Mucosa of gallbladder (tissue), 1 donor: ENCODE measurements at regions not wholly inside any gene's neighbourhood (a gene's known extent, or its start where the extent isn't known, plus 50 kb on each side); places are given as distances from the start of the nearest gene placed in this dataset.
"Not testable (repeated sequence)": the region's sequence is repeated elsewhere in the genome, so short reads cannot be mapped to it uniquely, and the experiment has no call there.

Experiments
- DNase-seq: peaks from one replicate; pipeline ENCODE4 v3.0.0-alpha.2; 2020; ENCODE audit warnings: low spot score
- donor health status: DM: no; HTN: no; CAD: no.

DNA sequence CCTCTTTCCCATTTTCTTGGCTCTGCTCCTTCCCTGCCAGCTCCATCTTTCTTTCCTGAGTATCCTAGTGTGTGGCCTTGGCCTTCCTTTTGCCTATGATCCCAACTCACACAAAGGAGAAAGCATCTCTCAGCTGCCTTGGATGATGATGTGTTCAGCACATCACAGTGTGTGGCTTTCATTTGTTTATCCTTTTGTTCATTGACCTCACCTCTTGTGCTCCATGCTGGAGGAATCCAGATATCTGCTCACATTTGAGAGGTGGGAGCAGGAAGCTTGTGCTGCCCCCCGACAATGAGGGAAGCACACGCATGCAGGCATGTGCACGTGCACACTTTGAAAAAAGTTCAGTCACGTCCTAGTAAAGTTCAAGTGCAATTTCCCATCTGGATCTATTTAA is 131.0 kb downstream of the SMIM20 start:
- no peak for DNase-seq

DNA sequence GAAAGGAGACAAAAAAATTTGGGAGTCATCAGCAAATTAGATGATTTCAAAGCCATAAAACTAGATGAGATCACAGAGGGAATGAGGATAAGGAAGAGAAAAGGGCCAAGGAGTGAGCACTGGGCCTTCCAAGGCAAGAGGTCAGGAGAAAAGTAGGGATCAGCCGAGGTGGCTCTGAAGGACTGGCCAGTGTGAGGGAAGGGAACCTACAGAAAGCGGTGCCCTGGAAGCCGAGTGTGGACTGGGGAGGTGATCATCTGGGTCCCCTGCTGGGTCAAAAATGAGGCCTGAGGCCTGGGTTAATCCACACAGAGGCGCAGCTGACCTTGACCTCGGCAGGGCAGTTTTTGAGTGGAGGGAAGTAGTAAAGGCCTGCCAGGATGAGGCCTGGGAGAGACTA is 133.8 kb downstream of the SMIM20 start:
- DNase-seq = no peak

DNA sequence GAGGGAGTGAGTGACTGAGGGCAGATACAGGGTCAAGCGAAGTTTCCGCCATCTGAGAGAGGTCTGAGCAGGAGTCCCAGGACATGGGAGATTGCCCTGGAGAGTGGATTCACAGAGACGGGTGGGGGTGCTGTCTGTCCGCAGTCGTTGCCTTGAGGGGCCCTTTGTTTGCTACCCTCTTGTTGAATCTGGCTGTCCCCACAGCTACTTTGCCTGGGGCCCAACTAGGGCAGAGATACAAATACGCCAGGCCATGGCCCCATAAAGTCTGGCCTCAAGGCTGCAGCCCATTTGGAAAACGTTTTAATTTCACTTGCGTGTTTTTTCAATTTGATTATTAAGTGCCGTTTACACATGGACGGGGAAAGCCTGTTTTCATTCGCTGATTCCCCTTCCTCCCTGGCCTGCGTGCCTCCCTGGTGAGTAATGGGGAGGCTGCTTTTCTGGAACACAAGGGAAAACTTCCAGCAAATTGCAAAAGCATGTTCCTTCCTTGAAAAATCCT is 134.4 kb downstream of the SMIM20 start:
- DNase-seq = peak; percentile 17

DNA sequence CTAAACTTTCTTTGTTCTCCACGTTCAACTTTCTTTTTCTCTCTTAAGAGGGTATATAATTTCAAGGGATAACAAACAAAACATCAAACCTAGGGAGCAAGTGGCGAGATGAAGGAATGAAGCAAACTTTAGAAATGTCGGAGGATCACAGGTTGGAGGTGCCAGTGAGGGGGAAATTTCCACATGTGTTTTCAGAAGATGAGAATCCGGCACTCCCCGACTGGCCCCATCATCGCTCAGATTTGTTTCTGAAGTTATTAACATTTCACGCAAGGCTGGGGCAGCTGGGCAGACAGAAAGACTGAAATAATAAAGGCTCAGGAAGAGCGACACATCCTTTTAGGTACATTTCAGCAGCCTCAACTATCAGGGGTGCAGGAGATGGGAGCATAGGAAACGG is 134.9 kb downstream of the SMIM20 start:
- DNase-seq = no peak

DNA sequence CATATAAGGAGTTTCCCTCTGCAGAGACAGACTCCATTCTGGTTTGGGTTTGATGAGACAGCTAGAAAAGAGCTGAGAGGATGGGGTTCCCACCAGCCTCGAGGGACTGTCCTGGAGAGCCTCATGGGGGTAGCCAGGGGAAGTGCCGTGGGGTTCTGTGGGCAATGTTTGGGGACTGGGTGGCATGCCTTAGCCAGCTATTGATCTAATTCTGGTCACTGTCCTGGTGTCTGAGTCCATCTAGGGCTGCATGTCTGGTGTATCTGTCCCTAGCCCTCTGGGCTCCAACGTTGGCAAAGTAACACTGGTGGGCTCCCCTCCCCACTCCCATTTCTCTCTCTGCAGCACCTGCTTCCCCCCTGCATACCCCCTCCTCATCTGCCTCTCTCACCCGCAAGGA is 135.4 kb downstream of the SMIM20 start:
- no peak for DNase-seq

DNA sequence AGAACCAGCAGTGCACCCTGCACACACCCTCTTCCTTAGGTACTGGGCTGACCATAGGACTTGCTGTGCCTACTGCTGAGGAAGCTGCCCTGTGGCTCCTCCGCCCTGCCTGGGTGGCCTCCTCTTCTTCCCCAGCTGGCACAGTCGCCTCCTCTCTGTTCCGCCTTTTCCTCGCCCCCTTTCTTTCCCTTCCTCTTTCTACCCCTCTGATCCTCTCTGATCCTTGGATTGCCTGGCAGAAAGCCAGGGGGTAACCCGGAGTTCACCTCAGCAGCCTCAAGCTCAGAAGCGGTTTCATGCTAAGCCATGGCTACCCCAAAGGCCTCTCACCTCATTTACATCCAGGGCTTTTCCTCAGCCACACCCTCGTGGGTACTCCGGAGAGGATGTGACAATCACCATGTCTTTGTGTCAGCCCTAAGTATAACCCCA is 136.2 kb downstream of the SMIM20 start:
- DNase-seq = peak; percentile 33

DNA sequence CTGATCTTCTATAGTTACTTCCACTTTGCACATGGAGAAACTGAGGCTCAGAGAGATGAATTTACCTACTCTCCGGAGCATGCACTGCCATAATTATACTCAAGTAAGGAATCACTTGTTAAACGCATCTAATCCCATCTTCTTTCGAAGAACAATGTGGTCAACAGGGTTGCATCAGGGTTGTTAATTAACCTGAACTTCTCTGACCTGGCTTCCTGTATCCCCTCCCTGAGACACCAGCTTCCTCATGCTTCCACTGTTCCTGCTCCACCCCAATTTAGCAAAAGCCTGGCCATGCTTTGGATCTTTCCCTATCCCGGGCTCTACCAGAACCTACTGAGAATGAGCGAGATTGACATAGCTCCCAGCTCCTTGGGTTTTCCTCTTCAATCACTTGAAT is 136.7 kb downstream of the SMIM20 start:
- DNase-seq = no peak

DNA sequence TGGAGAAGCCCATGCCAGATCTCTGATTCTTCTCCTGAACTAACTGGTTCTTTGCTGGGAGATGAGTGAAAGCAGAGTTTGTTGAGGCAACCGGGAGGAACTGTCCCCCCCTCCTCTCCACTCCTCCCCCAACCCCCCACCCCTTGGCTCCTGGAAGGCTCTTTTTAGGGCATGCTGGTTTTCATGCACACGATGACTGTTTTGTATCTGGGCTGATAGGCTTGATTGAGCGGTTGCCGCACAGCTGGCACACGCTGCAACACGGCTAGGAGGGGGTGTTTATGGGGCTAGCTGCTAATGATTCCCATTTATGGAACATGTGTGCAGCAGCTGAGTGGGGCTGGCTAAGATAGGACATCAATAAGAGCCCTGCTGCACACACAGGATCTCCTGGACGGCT is 137.2 kb downstream of the SMIM20 start:
- no peak for DNase-seq

DNA sequence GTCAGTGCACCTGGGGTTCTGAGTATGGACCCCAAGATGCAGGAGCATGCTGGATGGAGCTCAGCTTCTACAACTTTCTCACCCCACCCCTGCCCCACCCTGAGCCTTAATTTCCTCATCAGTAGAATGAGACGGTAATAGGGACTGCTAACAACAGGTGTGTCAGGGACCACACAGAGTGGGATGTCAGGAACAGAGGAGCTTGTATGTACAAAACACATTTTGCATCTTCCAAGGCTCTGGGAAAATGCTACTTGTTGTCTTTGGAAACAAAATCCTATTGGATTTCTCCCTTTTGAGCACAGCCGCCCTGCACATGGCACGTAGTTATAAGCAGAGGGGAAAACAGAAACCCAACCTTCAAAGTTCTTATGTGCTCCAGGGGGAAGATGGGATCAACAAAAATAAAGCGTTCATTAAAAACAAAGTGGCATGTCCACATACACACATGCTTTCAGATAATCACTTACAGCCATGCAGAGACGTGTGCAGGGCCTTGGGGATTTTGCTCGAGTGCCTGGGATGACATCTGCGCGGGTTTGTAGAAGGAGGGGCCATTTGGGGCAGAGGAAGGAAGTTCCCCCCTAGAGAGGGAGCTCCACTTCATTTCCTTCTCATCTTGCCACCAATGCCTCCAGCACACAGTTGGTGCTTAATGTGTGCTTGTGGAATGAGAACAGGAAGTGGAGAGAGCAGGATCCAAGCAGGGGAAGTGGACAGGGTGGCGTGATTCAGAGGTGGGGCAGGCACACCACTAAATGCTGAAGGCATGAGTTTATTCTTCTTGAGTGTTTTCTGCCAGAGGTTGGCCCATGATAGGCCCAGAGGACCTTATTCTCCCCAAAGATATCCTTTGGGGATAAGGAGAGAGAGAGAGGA is 138.9 kb downstream of the SMIM20 start:
- no peak for DNase-seq

DNA sequence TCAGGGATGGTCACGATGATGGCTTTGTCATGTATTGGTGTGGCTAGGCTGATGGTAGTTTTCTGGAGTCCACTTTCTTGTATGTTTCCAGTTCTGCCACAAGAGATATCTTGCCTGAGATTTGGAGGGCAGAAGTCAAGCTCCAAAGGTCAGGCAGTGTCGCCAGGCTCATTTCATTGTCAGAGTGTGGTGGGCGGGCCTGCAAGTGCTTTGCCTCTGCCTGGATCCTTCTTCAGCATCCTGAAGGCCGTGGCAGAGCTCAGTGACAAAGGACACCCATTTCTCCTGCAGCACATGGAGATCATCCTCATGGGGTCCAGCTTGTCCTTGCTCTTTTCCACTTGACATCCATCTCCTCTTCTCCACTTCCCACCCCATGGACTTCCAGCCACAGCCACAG is 139.7 kb downstream of the SMIM20 start:
- DNase-seq = no peak

DNA sequence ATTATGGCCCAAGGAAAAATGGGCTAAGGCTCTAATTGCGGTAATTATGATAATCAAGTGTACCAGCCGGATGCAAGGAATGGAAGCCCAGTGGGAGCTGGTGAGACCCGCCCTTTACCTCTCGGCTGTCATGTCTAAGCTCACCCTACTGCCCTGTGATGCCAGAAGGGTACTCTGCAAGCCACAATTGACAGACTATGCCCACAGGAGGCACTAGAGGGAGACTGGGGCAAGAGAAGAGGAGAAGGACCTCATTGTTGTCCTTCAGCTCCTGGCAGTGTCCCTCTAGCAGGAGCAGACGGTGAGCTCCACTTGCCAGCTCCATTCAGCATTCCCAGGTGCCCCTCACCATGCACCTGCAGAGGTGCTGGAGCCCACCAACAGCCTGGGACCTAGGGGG is 141.8 kb downstream of the SMIM20 start:
- DNase-seq = no peak

DNA sequence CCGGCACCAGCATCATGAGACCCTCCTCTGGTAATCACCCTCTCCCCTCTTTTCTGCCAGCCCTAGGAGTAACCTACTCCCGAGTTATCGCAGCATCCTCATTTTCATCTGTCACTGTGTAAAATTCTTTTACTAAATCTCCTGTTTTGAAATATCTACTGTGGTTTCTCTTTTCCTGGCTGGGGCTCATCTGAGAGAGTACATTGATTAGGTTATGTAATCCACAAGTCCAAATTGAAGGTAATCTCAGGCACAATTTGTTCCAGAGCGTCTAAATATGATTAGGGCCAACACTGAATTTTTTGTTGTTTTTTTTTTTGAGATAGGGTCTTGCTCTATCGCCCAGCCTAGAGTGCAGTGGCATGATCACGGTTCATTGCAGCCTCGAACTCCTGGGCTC is 142.4 kb downstream of the SMIM20 start:
- no peak for DNase-seq

DNA sequence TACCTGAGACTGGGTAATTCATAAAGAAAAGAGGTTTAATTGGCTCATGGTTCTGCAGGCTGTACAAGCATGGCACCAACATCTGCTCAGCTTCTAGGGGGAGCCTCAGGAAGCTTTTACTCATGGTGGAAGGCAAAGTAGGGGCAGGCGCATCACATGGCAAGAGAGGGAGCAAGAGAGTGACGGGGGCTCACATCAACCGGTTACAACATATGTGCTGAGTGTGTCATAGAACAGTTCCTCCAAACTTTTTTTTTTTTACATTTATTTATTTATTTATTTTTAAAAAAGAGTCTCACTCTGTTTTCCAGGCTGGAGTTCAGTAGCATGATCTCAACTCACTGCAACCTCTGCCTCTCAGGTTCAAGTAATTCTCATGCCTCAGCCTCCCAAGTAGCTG is 143.8 kb downstream of the SMIM20 start:
- DNase-seq = not testable (repeated sequence)

DNA sequence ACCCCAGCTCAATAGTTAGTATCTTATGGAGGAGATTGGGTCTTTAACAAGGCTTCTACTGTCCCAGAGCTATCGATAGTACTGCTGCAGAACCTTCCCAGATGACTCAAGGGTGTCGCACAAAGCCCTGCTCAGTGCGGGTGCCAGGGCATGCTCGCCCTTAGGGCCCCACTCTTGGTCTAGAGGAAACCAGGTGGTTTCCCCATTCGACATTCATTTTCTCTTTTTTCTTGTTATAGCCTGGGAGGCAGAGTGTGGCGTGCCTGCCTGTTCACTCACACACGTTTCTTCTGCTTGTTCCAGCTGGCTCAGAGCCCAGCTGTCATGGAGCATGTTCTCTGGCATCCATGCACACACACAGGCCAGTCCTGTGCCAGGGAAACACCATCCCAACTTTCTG is 144.5 kb downstream of the SMIM20 start:
- DNase-seq = no peak

DNA sequence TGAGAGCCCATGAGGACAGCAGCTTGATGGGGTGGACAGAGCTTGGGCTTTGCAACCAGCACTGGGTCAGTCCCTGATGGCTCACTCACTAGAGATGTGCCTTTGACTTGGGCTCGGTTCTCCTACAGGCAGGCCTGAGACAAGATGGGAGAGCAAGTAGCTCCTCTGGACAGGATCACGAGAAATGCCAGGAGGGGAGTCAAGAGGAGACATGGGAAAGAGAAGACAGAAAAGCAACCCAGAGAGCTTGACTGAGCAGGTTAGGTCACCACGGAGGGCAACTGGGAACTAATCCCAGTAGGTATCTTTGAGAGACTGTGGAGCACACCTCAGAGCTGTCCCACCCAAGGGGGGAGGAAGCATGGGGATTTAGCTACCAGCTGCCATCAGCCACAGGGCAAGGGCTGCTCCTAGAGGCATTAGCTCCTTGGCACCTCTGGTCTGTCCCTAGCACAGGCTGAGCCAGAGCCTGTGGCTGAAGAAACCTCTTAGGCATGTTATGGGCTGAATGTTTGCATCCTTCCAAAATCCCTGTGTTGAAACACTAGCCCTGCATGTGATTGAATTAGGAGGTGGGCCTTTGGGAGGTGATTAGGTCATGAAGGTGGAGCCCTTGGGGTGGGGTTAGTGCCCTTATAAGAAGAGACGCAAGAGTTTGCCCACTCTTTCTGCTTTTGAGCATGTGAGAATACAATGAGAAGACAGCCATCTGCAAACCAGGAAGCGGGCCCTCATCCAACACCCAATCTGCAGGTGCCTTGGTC is 145.6 kb downstream of the SMIM20 start:
- DNase-seq = no peak

DNA sequence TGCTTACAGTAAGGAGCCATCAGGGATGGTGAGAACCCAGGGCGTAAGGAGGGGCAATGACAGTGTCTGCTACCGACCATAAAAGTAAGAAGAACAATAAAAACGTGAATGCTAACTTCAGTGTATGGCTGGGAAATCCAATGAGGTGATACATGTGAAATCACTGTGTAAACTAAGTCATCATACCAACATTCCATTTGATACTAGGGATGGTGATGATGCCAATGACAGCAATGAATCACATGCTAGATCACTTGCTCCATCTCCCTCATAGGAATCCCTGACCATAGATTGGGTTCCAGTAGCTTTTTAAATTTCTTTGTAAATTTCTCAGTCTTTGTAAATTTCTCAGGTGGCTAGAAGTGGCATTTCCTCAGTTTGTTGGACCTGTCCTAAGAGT is 146.3 kb downstream of the SMIM20 start:
- no peak for DNase-seq

DNA sequence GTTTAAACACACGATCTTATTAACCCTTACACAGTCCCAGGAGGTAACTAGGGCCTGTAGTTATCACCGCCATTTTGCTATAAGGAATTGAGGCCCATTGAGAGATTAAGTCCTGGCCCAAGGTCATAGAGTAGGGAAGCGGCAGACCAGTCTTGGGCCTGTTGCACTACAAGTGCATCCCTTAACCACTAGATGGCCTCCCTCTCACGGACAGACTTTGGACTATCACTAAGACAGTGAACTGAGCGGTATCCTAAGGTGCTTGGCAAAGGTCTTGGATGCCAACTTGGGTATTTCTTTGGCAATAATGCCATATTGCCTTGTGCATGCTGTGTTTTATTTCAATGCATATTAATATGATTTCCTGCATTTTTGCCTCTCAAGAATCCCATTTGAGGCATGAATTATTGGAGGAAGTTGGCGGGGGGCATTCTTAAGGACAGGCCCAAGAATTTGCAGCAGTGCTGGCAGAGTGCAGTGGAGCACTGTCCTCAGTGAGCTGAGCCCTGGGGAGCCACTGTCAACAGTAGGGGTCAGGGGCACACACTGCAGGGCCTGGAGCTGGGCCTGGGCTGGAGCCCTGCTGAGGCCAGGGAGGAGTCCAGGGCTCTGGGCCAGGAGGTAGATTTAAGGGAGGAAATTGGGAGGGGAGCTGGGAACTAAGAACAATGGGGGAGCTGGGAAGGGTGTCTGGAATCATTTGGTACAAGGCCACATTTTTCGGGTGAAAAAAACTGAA is 147.4 kb downstream of the SMIM20 start:
- peak; percentile 25 for DNase-seq

DNA sequence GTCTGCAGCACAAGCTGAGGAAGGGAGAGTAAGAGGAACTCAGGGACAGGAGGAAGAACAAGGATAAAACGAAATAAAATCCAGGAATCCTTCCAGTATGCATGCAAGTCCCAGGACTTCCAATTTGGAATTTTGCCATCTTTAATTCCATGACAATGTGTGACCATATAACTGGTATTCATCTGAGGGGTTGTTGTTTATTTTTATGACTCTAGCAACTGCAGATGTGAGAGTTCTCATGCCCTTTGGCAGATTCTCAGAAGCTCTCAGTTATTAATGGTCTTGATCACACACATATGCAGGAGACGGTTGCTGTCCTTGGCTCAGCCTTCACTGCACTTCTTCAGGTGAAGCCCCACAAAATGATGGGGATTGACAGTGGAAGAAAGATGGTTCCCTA is 148.2 kb downstream of the SMIM20 start:
- no peak for DNase-seq

DNA sequence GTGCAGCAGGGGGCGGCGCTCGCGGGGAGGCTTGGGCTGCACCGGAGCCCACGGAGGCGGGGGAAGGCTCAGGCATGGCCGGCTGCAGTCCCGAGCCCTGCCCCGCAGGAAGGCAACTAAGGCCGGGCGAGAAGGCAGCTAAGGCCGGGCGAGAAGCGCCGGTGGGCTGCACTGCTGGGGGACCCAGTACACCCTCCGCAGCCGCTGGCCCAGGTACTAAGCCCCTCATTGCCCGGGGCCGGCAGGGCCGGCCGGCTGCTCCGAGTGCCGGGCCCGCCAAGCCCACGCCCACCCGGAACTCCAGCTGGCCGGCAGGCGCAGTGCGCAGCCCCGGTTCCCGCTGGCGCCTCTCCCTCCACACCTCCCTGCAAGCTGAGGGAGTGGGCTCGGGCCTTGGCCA is 150.0 kb downstream of the SMIM20 start:
- DNase-seq = not testable (repeated sequence)

DNA sequence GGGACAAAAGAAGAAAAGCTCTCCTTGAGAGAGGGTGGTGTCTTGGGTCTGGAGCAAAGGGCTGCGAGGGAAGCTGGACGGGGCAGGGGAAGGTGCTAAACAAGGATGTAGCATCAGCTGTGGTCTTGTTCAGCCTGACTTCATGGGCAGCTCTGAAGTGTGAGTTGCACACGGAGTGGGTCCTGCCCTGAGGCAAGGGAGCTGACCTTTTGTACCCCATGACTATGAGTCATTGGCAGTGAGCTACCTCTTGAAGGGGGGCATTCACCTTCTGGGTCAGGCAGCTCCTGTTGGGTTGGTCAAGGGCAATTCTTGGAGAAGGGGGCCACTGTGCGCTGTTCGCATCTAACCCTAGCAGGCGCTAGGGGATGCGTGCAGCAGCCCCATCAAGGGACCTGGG is 151.8 kb downstream of the SMIM20 start:
- DNase-seq = no peak

DNA sequence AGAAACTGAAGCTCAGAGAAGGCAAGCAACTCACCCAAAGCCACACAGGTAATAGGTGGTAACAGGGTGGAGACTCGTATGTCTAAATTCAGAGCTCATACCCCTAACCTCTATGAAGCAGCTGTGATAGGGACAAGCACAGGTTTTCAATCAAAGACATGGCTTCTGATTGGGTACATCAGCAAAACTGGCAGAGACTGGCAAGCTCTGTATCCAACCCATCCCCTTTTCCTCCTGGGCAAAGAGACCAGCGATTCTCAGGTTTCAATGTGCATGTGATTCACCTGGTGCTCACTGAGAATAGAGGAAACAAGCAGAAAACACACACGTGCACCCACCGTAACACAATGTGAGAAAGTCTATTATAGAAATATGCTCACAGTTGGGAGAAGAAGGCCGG is 153.0 kb downstream of the SMIM20 start:
- no peak for DNase-seq

DNA sequence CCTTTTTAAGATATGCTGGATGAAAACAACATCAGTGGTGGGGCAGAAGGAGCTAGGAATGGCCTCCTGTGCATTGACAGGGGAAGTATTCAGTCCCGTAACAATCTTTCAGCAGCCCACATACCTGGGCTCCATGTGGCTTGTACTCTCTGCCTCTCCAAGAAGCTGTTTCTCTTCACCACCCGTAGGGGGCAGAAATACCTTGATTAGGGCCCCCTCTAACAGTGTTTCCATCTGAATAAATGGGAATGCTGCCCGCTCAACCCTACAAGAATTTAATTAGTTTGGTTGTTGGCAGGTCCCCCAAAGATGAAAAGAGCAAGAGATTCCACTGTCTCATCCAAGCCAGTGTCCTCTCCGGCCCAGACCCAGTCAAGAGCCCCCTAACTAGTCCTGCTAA is 155.2 kb downstream of the SMIM20 start:
- no peak for DNase-seq
